Fibroblast of skin of right quadriceps (primary cell): ENCODE measurements at regions not wholly inside any gene's neighbourhood (a gene's known extent, or its start where the extent isn't known, plus 50 kb on each side); places are given as distances from the start of the nearest gene placed in this dataset.
"Not testable (repeated sequence)": the region's sequence is repeated elsewhere in the genome, so short reads cannot be mapped to it uniquely, and the experiment has no call there.

Source experiments
- DNase-seq: peaks from one replicate; pipeline ENCODE4 v3.0.0-alpha.2; 2013

DNA sequence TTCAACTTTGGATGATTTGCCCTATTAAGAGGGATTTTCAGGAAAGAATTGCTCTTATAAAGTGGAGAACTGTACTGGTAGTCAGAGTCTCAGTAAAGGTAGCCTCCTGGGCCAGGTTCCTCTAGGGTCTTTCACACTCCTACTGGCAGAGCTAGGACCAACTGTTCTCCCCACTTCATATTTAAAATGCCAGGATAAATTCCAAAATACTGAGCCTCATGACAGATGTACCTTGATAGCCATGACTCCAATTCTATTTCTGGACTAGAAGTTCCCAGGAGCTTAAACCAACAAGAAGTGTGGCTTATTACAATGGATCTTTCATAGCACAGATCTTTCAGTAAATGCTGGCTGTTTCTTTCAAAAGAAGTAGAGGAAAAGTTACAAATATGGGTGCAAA lies 126.5 kb downstream of the C12orf75 start:
- no peak for DNase-seq

- no peak for DNase-seq
These were observed 129.4 kb downstream of the C12orf75 start for GRCh38 chr12:105459760-105460330.

GRCh38 chr12:105461271-105461943 lies 130.9 kb downstream of the C12orf75 start:
- no peak for DNase-seq

DNA sequence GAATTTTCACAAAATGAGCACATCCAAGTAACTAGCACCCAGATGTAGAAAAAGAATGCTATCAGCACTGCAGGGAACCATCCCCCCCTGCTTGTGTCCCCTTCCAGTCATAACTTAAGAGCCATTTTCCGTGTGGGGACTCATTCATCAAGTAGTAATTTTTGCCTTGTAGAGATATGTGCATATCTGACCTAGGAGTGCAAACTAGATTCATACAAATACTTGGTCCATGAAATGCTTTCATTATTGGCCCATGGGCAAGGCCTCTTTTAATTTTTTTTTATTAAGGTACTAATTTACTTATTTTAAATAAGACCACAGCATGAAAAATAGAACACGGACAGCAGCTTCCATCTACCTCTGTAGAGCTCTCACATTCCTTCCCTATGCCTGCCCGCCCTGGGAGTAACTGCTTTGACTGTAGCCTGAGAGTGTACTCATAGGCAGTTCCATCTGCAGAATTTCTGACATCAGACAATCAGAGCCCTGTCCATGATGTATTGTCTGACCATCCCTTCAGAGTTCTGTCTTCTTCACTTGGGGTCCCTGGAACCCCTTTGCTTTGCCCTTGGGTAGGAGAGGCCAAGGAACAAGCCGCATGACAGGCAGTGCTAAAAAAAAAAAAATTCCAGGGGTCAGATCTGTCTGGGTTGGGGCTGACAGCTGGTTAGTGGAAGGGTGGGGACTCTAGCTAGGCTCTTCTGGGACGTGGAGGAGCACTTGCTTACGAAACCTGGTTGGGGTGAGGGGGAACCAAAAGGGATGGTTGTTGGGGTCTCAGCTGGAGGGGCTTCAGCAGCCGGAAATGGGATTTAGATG lies 131.7 kb downstream of the C12orf75 start:
- DNase-seq: no peak

GRCh38 chr12:105462831-105463230 lies 132.3 kb downstream of the C12orf75 start:
- DNase-seq: peak; percentile 61

- DNase-seq: no peak
These were observed 133.9 kb downstream of the C12orf75 start for GRCh38 chr12:105464406-105464805.

- DNase-seq: no peak
These were observed 135.9 kb downstream of the C12orf75 start for GRCh38 chr12:105466231-105466900.

- DNase-seq: no peak
These were observed 136.6 kb downstream of the C12orf75 start for GRCh38 chr12:105466901-105467598.

GRCh38 chr12:105467710-105468366 lies 137.3 kb downstream of the C12orf75 start:
- DNase-seq: no peak

- DNase-seq: no peak
These were observed 138.0 kb downstream of the C12orf75 start for GRCh38 chr12:105468464-105468863.

DNA sequence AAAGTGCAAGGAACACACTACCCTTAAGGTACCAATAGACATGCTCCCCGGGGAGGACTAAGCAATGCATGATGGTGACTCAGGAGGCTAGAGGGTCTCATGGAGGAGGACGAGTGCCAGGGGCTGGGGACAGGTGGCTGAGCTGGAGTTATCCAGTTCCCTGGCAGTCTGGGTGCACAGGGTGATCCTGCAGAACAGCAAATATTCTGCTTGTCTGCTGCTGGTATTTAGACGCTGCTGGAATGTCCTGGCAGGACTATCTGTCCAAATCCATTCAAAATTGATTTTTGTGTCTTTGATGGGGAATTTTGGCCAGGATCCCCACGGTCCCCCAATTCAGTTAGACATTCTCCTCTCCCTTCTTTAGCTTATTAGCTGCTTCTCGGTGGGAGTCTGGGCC lies 138.7 kb downstream of the C12orf75 start:
- no peak for DNase-seq

DNA sequence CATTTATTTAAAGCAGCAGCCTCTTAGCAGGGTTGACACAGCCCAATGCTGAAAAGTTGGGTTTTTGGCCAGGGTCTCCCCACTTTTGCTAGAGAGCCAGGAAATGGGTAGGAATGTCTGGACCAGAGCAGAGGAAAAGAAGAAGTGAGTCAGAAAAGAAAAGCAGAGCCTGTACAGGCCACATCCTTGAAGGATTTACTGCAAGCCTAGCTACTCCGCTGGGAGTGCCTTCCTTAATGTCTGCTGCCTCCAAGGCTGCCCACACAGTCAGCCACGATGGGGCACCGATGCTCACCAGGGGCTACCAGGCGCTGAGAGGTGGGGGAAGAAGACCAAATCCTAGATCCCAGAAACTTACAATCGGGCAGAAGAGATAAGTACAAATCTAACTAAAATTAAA lies 139.2 kb downstream of the C12orf75 start:
- DNase-seq: no peak

DNA sequence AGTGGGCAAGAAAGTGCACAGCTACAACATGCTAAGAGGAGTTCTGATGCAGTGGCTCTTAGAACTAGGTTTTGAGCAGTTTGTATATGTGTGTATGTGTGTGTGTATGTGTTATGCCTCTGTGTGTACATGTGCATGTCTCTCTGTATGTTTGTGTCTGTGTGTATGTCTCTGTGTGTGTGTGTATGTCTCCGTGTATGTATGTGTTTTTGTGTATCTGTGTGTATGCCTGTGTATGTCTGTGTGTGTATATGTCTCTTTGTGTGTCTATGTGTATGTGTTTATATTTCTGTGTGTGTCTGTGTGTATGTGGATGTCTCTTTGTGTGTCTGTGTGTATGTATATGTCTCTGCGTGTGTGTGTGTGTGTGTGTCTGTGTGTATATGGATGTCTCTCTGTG lies 139.6 kb downstream of the C12orf75 start:
- DNase-seq: no peak

GRCh38 chr12:105470601-105471000 lies 140.1 kb downstream of the C12orf75 start:
- no peak for DNase-seq

DNA sequence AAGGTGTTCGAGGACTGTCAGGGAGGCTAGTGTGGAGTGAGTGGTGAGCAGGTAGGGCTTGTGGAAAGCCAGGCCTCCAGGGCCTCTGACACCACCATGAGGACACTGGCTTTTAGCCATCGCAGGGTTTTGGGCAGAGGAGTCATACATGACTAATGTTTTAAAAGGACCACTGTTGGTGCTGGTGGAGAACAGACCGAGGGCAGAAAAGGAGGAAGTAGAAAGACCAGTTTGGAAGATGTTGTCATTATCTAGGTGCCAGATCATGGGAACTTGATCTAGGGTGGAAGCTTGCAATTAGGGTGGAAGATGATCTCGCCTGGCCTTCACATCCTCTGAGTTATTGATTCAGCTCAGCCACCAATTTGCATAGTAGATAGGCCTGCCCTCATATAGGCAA lies 144.2 kb downstream of the C12orf75 start:
- no peak for DNase-seq

DNA sequence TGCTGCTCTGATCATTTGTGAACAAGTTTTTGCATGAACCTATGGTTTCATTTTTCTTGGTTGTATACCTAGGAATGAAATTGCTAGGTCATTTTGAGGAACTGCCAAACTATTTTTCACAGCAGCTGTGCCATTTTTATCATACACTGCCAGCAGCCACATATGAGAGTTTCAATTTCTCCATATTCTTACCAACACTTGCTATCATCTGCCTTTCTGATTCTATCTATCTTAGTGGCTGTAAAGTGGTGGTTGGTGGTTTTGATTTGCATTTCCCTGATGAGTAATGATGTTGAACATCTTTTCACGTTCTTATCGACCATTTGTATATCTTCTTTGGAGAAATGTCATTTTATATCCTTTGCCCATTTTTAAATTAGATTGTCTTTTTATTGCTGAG lies 146.1 kb downstream of the C12orf75 start:
- DNase-seq: no peak

- DNase-seq: no peak
These were observed 147.4 kb downstream of the C12orf75 start for GRCh38 chr12:105477873-105478272.

GRCh38 chr12:105478788-105479187 lies 148.3 kb downstream of the C12orf75 start:
- DNase-seq: not testable (repeated sequence)

- no peak for DNase-seq
These were observed 149.2 kb downstream of the C12orf75 start for GRCh38 chr12:105479710-105480109.

GRCh38 chr12:105480162-105480561 lies 149.7 kb downstream of the C12orf75 start:
- DNase-seq: peak; percentile 59

GRCh38 chr12:105481392-105482300 lies 151.2 kb downstream of the C12orf75 start:
- DNase-seq: peak; percentile 79
